Keratinocyte (primary cell): ENCODE measurements at regions not wholly inside any gene's neighbourhood (a gene's known extent, or its start where the extent isn't known, plus 50 kb on each side); places are given as distances from the start of the nearest gene placed in this dataset.

Experiments used
- EZH2 ChIP-seq: IDR thresholded peaks from one replicate; pipeline ENCODE4 v1.6.1; 2012; ENCODE audit warnings: inconsistent platforms, mild to moderate bottlenecking, low read length, moderate library complexity
- TF ChIP-seq, protein P1 (sequence below), 3 experiments: IDR thresholded peaks in 1 of 3; conservative IDR thresholded peaks in 1 of 3; optimal IDR thresholded peaks in 1 of 3; 2 replicates in 2 of 3; 3 replicates in 1 of 3; pipeline versions ENCODE3 to v1.5.1; 2011; ENCODE audit warnings: low read length in 3 of 3, mild to moderate bottlenecking in 3 of 3, moderate library complexity in 2 of 3, control low read depth in 1 of 3, inconsistent platforms in 1 of 3; ENCODE audit not compliant: insufficient read depth in 2 of 3; ENCODE audit errors: extremely low read depth in 1 of 3

DNA sequence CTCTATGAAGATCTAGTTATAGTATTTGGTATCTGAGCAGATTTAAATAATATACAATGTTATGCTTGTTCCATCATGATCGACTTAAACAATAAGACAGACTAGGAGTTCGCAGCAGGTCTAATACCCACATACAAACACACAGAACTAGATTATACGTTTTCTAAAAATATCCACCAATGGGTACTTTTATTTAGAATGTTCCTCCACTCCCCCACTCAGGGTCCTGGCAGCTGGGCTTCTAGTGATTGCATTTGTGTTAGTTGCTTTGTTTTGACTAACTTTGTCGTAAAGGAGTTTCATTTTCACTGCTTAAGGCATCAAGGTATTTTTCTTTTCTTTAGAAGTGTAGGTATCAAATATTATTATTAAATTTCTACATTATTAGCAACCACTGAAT, 91.4 kb downstream of the RPRM start:
- TF ChIP-seq, protein P1, sequence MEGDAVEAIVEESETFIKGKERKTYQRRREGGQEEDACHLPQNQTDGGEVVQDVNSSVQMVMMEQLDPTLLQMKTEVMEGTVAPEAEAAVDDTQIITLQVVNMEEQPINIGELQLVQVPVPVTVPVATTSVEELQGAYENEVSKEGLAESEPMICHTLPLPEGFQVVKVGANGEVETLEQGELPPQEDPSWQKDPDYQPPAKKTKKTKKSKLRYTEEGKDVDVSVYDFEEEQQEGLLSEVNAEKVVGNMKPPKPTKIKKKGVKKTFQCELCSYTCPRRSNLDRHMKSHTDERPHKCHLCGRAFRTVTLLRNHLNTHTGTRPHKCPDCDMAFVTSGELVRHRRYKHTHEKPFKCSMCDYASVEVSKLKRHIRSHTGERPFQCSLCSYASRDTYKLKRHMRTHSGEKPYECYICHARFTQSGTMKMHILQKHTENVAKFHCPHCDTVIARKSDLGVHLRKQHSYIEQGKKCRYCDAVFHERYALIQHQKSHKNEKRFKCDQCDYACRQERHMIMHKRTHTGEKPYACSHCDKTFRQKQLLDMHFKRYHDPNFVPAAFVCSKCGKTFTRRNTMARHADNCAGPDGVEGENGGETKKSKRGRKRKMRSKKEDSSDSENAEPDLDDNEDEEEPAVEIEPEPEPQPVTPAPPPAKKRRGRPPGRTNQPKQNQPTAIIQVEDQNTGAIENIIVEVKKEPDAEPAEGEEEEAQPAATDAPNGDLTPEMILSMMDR (optimal IDR thresholded peaks at IDR 0.05 in 1 of 3, IDR thresholded peaks at IDR 0.05 in 1 of 3, conservative IDR thresholded peaks at IDR 0.05 in 1 of 3; ENCODE audit: extremely low read depth in 1 of 3, insufficient read depth in 2 of 3, low read length in 3 of 3): no peak
- no peak for TF ChIP-seq EZH2
